Heart right ventricle (tissue), 16 donors: ENCODE measurements at regions not wholly inside any gene's neighbourhood (a gene's known extent, or its start where the extent isn't known, plus 50 kb on each side); places are given as distances from the start of the nearest gene placed in this dataset.

Source experiments
- ATAC-seq, 8 donors: fragments of 200-7000 bp; cut with Tn5 transposase; one replicate each; pipeline ENCODE4 v1.9.1; 2020; ENCODE audit warnings: mild to moderate bottlenecking in 8 of 8, moderate library complexity in 8 of 8, moderate number of reproducible peaks in 1 of 8
- DNase-seq, 2 donors: peaks; one replicate each; pipeline ENCODE4 v3.0.0-alpha.2; 2020
- H3K27ac ChIP-seq, 10 donors: fragments of 200-600 bp; sonication (generic) in 2 of 10; one replicate each; pipeline versions ENCODE4 v1.5.0 to v1.8.0; 2020 to 2022; ENCODE audit warnings: mild to moderate bottlenecking in 3 of 10
- H3K27me3 ChIP-seq, 7 donors: fragments of 200-600 bp; one replicate each; pipeline ENCODE4 v1.8.0; 2021 to 2022; ENCODE audit warnings: mild to moderate bottlenecking in 2 of 7
- H3K36me3 ChIP-seq, 9 donors: fragments of 200-600 bp; sonication (generic) in 1 of 9; one replicate each; pipeline versions ENCODE4 v1.5.0 to v1.8.0; 2020 to 2022; ENCODE audit warnings: mild to moderate bottlenecking in 2 of 9
- H3K4me1 ChIP-seq, 9 donors: fragments of 200-600 bp; sonication (generic) in 1 of 9; one replicate each; pipeline versions ENCODE4 v1.5.0 to v1.8.0; 2020 to 2022; ENCODE audit warnings: mild to moderate bottlenecking in 4 of 9
- H3K4me3 ChIP-seq, 10 donors: fragments of 200-600 bp; sonication (generic) in 2 of 10; one replicate each; pipeline versions ENCODE4 v1.5.0 to v1.8.0; 2020 to 2022; ENCODE audit warnings: mild to moderate bottlenecking in 7 of 10, moderate library complexity in 2 of 10
- H3K9me3 ChIP-seq, 11 donors: fragments of 200-600 bp in 10 of 11; sonication (generic) in 2 of 11; one replicate each; pipeline versions ENCODE4 v1.5.0 to v1.8.0; 2013 to 2022; ENCODE audit warnings: mild to moderate bottlenecking in 2 of 11, control low read depth in 1 of 11, moderate library complexity in 1 of 11
- CTCF ChIP-seq, 9 donors: fragments of 200-600 bp; sonication (generic) in 2 of 9; IDR thresholded peaks; one replicate each; pipeline versions ENCODE4 v1.5.0 to v1.8.0; 2021 to 2022; ENCODE audit warnings: antibody characterized with exemption in 9 of 9, mild to moderate bottlenecking in 5 of 9, moderate library complexity in 1 of 9
- WGBS, 2 donors: extraction: QIAGEN DNeasy Blood & Tissue Kit; methylation state at CpG; one replicate each; pipeline ENCODE4 v1.1.7; 2013; ENCODE audit warnings: inconsistent platforms in 1 of 2; 5-methylcytosine and 5-hydroxymethylcytosine counted together
- intact Hi-C, 10 donors: fragments of 100-400 bp; cut with DNase I; formaldehyde crosslinking; loops; one replicate each; pipeline versions ENCODE4 v1.11.1 to v1.14.2; 2022
- donor health status: Arrhythmogenic right ventricular cardiomyopathy.
- donor health status: ischemic (EF 13 %, LVEDD 7.1; RV severe dilation, severe dysfunction).
- donor health status: healthy with polysubstance abuse.
- donor health status: DM: no; HTN: yes; CAD: no.
- donor health status: DM: no; HTN: no; CAD: no.
- donor health status: ischemic (EF 25% LVEDD 6.9; RV normal size, moderate dysfunction).
- donor health status: ischemic (EF 25% LVEDD 5.7; RV mildly dilated, moderate dysfunction).
- donor health status: healthy.
- donor health status: DM: yes; HTN: yes; CAD: no.
- donor health status: Ischemic cardiomyopathy.
- donor health status: ischemic (EF 35%, LVEDD 5.7; RV mildly dilated, moderate dysfunction).
- donor health status: nonischemic (EF 11% LVEDD 7.7; RV severe dilation, severe dysfunction).
- donor health status: DM: yes; HTN: yes; CAD: no.
- donor health status: PGD.
- donor health status: ischemic (EF 29% LVEDD 5.4; RV normal size, mild dysfunction).
- donor health status: nonischemic (EF 23%, LVEDD 6.1; RV moderate dilation, normal function).

GRCh38 chr2:21317131-21317530 lies 193.4 kb downstream of the TDRD15 start:
- H3K36me3 ChIP-seq: no peaks in the 10 kb centered on the region
- no peaks in the 10 kb centered on the region for H3K27me3 ChIP-seq
- DNase-seq (peak; percentile 3 to 37), ATAC-seq (peak; percentile 53 to 79 (median 66))
- no peak overlapping the region for H3K4me3 ChIP-seq
- WGBS, 2 donors: 21 to 23% methylated on average over 10 of the region's 10 CpGs
- H3K4me1 ChIP-seq: peaks cover 0 to 8% (median 0%) of the 10 kb centered on the region in 9 donors
- H3K27ac ChIP-seq: no peak overlapping the region
- intact Hi-C loops: loop anchor here (1.0 to 5.0 kb wide), 9 partner anchors 140 to 275 kb away; partner anchors contain the start of gene APOB (in 6 of the 10)
- H3K9me3 ChIP-seq: no peaks in the 10 kb centered on the region
- TF ChIP-seq CTCF (IDR thresholded peaks at IDR 0.05): peak; percentile 62 to 82 (median 79)

- Histone ChIP-seq H3K27me3 (no peaks in the 10 kb centered on the region), H3K9me3 (no peaks in the 10 kb centered on the region), H3K27ac (no peak overlapping the region), H3K4me3 (no peak overlapping the region), H3K4me1 (peaks cover 0 to 8% (median 0%) of the 10 kb centered on the region in 9 donors), H3K36me3 (no peaks in the 10 kb centered on the region)
- 87 to 91% methylated on average over 2 of the region's 2 CpGs for WGBS, 2 donors
- intact Hi-C loops: loop anchor here in 8 of 10 donors (2.0 to 5.0 kb wide), 4 partner anchors 141 to 276 kb away; partner anchors contain the start of gene APOB (in 6 of the 8)
- no peak for DNase-seq
- no peak for ATAC-seq
- TF ChIP-seq CTCF (IDR thresholded peaks at IDR 0.05): no peak
These were observed 194.5 kb downstream of the TDRD15 start for GRCh38 chr2:21318263-21318662.

GRCh38 chr2:21326152-21326551 lies 202.4 kb downstream of the TDRD15 start:
- no peak for DNase-seq
- Histone ChIP-seq H3K36me3 (no peaks in the 10 kb centered on the region), H3K27ac (no peak overlapping the region), H3K9me3 (no peaks in the 10 kb centered on the region), H3K27me3 (peaks cover 0 to 11% (median 0%) of the 10 kb centered on the region in 7 donors), H3K4me3 (no peak overlapping the region), H3K4me1 (peaks cover 0 to 6% (median 0%) of the 10 kb centered on the region in 9 donors)
- no peak for TF ChIP-seq CTCF (IDR thresholded peaks at IDR 0.05)
- no peak for ATAC-seq
- intact Hi-C loops: loop anchor here in 1 of 10 donors (10.0 kb wide), 1 partner anchor 281 kb away; the partner anchor contains the start of gene APOB
- 30 to 51% methylated on average over 2 of the region's 2 CpGs for WGBS, 2 donors

GRCh38 chr2:21328177-21328576 lies 204.4 kb downstream of the TDRD15 start:
- DNase-seq (no peak), ATAC-seq (no peak)
- H3K9me3 ChIP-seq: no peaks in the 10 kb centered on the region
- 62 to 72% methylated on average over 4 of the region's 4 CpGs for WGBS, 2 donors
- H3K4me3 ChIP-seq: no peak overlapping the region
- no peak for TF ChIP-seq CTCF (IDR thresholded peaks at IDR 0.05)
- intact Hi-C loops: loop anchor here in 1 of 10 donors (10.0 kb wide), 1 partner anchor 283 kb away; the partner anchor contains the start of gene APOB
- H3K27me3 ChIP-seq: peaks cover 0 to 11% (median 0%) of the 10 kb centered on the region in 7 donors
- H3K27ac ChIP-seq: no peak overlapping the region
- peaks cover 0 to 6% (median 0%) of the 10 kb centered on the region in 9 donors for H3K4me1 ChIP-seq
- no peaks in the 10 kb centered on the region for H3K36me3 ChIP-seq
